ENCODE measurements at regions not wholly inside any gene's neighbourhood (a gene's known extent, or its start where the extent isn't known, plus 50 kb on each side); places are given as distances from the start of the nearest gene placed in this dataset.

- DNase-seq: no peak
Measured at GRCh38 chr2:239756790-239757760, 268.1 kb downstream of the NDUFA10 start.

- DNase-seq: no peak
Measured at GRCh38 chr2:239756031-239756789, 268.9 kb downstream of the NDUFA10 start.

DNA sequence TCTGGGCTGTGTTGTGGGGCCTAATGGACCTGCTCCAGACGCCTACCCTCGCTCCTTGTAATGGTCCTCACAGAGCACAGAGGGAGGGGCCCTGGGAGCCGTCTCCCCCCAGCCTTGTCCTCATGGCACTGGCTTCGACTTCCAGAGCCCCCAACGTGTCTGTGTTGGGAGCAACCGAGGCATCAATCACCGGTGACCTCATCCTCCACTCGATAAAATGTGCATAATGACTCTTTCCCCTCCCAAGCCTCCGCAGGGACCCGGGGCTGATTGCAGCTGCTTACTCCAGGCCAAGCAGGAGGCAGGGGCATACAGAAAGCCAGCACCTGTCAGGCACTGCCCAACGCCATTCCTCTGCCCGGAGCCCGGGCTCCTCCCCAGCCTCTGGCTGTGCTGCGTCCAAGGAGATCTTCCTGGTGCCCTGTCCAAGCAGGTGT, 271.7 kb downstream of the NDUFA10 start:
- DNase-seq: no peak

- DNase-seq: no peak
Measured at GRCh38 chr2:239752951-239753350, 272.2 kb downstream of the NDUFA10 start.

DNA sequence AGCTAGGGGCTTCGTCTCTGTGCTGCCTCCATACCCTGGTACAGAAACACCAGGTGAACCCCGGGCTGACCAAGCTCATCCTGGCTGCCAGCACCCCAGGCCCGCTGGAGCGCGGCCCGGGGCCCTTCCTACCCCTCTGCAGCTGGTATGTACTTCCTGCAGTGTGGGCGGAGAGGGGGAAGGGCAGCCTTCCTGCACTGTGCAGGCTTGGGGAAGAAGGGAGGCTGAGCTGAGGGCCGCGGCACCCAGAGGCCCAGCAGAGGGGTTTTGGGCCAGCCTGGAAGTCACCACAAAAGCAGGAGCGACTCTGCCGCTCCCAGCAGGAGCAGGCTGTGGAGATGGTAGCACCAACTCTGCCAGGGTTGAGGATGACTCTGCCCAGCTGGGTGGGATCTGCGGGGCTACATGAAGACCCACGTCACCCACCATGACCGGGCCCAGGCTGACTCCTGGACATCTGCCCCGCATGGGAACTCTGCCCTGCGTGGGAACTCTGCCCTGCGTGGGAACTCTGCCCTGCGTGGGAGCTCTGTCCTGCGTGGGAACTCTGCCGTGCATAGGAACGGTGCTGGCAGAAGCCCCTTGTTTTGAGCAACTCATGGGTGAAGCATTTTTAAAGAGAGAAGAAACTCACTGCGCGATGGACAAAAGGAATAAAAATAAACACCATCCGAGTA, 273.3 kb downstream of the NDUFA10 start:
- DNase-seq: no peak

DNA sequence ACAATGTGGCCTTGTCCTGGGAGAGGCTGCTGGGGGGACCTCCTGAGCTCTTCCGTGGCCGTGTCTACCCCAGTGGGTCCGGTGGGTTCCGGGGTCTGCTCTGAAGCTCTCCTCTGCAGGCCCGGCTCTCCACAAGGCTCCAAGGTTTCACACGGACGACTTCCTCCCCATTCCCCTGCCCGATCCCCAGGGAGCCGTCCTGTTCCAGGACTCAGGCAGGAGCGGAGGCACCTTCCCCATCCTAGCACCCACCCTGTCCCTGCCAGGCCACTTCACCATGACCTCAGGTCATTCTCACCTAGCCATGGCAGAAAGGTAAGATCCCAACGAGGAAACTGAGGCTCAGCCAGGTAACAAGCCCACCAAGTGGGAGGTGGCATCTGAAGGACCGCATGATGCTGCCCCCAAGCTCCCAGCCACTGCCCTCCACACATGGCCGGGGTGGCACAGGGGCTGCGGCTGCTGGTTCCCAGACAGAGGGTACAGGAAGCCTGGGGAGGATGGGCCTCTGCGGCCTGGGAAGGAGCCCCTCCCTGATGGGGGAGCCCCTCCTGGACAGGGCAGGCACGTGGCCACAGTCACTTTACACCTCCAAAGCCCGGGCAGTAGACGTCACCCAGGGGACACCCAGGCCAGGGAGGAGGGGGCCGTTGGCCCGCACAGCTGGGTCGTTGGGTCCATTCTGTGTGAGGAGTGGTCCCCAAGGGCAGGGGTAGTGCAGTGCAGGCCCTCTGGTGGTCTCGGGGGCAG, 274.0 kb downstream of the NDUFA10 start:
- DNase-seq: no peak

DNA sequence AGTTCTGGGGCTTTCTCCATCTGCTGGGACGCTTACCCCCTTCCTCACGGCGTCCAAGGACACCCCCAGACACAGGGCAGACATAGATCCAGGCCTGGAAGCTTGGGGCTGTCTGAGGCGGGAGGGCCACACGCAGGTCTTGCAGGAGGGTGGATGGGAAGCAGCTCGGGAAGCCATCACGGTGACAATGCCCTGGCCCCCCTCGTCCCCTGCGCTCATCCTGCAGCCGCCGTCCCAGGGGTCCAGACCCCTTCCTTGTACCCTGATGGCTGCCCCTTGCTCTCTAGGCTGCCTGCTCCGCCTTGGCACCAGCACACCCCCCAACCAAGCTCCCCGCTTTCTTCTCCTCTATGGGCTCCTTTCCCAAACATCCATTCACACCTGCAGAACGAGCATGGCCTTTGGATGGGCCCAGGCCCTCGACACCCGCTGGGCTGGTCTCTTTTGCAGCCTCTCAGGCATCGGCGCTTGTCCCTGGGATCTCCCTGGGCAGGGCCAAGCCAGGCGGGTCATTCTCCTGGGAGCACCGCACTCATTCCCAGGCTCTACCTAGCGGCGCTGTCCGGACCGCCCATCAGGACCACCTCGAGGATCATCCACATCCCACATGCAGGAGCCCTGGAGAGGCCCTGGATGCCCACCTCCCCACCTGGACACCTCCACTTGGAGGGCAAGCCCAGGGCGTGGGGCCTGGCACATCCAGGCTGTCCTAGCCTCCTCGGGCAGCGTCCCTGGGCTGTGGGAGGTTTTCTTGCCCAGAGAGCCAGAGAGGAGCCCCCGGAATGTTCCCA, 274.9 kb downstream of the NDUFA10 start:
- DNase-seq: no peak

GRCh38 chr2:239749272-239749873, 275.8 kb downstream of the NDUFA10 start:
- no peak for DNase-seq

DNA sequence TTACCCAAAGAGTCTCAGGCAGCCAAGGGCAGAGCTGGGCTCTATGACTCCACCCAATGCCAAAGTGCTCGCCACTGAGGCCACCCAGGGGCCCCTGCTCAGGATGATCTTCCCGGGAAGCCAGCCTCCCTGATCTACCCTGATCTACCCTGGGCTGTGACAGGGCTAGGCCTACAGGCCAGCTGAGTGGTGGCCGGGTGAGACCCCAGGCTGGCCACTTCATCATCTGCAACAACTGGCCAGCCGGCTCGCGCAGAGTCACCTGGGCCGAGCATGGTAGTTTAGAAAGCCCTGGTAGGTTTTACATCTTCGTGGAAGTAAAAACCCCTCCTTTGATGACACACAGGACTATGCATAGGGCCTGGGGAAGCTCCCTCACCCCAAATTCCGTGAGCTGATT, 276.3 kb downstream of the NDUFA10 start:
- no peak for DNase-seq

DNA sequence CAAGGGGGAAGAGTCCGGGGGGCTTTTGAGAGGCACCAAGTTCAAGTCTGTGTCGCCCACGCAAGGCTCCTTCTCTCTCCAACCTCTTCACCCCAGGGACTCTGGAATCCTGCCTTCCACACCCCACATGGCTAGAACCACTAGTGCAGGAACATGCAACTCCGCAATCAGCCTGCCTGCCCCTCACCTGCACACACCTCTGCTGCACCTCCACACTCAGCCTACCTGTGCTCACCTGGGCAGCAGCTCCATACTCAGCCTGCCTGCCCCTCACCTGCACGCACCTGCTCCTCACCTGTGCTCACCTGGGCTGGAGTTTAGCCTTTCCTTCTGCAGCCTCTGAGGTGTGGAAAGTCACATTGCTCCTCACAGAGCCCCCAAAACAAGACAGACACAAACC, 277.4 kb downstream of the NDUFA10 start:
- DNase-seq: no peak

DNA sequence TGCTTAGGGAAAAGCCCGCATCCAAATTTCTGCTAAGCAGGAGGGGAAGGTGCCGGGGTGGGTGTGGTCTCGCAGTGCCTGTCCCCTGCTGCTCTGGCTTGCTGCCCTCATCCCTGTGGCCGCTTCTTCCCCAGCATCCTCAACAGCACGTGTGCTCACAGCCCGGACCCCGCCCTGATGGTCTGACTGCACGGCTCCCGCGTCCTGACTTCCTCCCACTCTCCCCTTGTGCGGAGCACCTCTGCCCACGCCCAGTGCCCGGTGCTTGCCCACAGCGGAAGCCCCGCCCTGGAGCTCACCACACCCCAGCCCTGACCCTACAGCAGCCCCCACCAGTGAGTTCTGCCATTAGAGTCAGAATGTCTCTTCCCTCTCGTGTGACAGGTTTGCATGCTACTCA, 277.9 kb downstream of the NDUFA10 start:
- no peak for DNase-seq

- DNase-seq: no peak
Measured at GRCh38 chr2:239746559-239747246, 278.4 kb downstream of the NDUFA10 start.

DNA sequence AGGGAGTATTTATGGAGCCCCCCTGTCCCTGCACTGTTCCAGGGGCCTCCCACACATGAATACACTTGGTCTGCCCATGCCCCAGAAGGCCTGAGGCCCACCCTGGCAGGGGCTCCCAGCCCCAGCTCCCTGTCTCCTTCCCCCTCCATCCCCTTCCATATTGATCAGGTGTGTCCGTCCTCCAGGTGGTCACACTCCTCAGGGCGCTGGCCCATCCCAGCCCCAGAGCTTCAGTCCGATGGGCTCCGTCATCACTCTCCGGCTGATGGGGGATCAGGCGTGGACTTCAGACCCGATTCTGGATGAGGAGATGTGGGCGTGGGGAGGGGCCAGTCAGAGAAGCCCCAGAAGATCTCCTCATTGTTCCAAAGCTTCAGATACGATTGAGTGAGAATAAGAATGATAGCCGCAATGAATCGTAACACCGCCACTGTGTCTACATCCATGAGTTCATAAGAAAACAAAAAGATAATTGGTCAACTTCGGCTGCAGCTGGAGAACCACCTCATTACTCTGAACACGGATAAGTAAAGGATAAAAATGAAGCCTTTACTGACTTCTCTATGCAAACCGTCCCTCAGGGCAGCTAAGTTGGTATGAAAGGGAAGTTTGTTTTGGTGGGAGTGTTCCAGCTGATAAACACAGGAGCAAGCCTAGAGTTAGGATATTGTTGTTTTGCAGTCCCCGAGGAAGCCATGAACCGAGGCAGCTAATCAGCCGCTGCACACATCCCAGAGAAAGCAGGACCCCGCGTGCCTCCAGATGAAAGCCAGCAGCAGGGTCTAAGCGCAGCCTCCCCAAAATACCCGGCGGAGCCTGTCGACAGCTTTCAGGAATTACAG, 279.5 kb downstream of the NDUFA10 start:
- no peak for DNase-seq

- no peak for DNase-seq
Measured at GRCh38 chr2:239744706-239745340, 280.3 kb downstream of the NDUFA10 start.

- no peak for DNase-seq
Measured at GRCh38 chr2:239743206-239743605, 281.9 kb downstream of the NDUFA10 start.

DNA sequence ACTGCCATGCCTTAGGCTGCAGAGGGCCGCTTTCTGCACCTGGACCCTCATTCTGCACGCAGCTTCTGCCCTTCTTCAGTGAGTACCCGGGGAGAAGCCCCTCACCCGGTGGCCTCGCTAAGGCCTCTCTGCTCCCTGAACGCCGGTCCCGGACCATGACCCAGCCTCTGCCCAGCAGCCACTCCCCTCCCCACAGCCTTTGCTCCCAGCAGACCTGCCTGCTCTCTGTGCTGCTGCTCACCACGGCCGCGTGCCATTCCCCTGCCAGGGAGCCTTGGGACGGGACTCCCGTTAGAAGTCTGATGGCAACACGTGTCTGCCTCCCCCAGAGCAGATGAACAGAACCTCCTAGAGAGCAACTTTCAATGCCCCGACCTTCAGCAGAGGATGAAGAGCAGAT, 282.8 kb downstream of the NDUFA10 start:
- no peak for DNase-seq

GRCh38 chr2:239739206-239739605, 285.9 kb downstream of the NDUFA10 start:
- no peak for DNase-seq

DNA sequence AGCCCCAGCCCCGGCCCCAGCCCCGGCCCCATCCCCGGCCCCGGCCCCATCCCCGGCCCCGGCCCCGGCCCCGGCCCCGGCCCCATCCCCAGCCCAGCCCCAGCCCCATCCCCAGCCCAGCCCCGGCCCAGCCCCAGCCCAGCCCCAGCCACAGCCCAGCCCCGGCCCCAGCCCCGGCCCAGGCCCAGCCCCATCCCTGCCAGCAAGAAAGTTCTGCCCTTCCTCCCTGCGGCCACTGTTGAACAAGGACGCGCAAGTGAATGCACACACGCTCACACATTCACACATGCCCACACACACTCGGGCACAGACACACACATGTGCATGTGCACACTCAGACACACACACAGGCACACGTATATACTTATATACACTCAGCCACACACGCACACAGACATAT, 287.0 kb downstream of the NDUFA10 start:
- no peak for DNase-seq

DNA sequence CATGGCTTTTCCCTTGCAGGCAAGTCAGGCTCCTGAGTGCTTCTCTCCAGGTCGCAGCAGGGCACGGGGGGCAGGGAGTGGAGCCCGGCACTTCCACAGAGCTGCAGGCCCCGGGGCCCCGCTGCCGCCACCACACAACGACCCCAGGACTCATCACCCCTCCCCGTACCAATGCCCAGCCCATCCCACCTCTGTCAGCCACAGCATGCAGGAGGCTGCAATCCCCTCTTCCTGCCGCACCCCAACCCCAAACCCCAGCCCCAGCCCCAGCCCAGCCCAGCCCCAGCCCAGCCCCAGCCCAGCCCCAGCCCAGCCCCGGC, 288.0 kb downstream of the NDUFA10 start:
- DNase-seq: no peak

Measured in hippocampal formation (tissue), 2 donors.